WI38 (cell line): ENCODE measurements at regions not wholly inside any gene's neighbourhood (a gene's known extent, or its start where the extent isn't known, plus 50 kb on each side); places are given as distances from the start of the nearest gene placed in this dataset.

Experiments
- H3K4me3 ChIP-seq: 2 replicates; pipeline ENCODE4 v1.5.1; 2011; ENCODE audit warnings: low read depth, mild to moderate bottlenecking, control low read depth, low read length
- TF ChIP-seq, protein P1 (sequence below): IDR thresholded peaks from 2 replicates; pipeline ENCODE4 v1.5.1; 2012; ENCODE audit warnings: low read depth, mild to moderate bottlenecking, control low read depth, low read length

- TF ChIP-seq, protein P1, sequence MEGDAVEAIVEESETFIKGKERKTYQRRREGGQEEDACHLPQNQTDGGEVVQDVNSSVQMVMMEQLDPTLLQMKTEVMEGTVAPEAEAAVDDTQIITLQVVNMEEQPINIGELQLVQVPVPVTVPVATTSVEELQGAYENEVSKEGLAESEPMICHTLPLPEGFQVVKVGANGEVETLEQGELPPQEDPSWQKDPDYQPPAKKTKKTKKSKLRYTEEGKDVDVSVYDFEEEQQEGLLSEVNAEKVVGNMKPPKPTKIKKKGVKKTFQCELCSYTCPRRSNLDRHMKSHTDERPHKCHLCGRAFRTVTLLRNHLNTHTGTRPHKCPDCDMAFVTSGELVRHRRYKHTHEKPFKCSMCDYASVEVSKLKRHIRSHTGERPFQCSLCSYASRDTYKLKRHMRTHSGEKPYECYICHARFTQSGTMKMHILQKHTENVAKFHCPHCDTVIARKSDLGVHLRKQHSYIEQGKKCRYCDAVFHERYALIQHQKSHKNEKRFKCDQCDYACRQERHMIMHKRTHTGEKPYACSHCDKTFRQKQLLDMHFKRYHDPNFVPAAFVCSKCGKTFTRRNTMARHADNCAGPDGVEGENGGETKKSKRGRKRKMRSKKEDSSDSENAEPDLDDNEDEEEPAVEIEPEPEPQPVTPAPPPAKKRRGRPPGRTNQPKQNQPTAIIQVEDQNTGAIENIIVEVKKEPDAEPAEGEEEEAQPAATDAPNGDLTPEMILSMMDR: no peak
These were observed 711.0 kb downstream of the TLE4 start for GRCh38 chr9:80282766-80283165.

GRCh38 chr9:80259079-80259478 is 687.3 kb downstream of the TLE4 start:
- TF ChIP-seq, protein P1: no peak
- no peak overlapping the region for H3K4me3 ChIP-seq

More at GRCh38 chr9:80282766-80283165, 711.0 kb downstream of the TLE4 start:
- H3K4me3 ChIP-seq: no peak overlapping the region

- TF ChIP-seq, protein P1: no peak
- H3K4me3 ChIP-seq: no peak overlapping the region
These were observed 680.0 kb downstream of the TLE4 start for GRCh38 chr9:80251778-80252177.

DNA sequence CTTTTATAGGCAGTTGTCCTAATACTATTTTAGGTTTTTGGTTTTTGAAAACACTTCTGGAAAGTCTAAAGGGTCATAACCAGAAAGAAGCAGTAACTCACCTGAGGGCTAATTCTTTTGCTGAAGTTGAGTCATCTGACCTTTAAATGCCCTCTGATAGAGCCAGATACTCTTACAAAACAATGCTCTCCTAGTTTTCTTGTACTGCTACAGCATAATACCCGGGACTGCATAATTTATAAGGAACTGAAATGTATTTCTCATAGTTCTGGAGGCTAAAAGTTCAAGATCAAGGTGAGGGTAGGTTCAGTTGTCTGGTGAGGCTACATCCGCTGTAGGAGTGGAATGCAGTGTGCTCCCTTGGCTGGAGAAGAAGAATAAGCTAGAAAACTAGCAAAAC is 670.3 kb downstream of the TLE4 start:
- TF ChIP-seq, protein P1: no peak
- no peak overlapping the region for H3K4me3 ChIP-seq

DNA sequence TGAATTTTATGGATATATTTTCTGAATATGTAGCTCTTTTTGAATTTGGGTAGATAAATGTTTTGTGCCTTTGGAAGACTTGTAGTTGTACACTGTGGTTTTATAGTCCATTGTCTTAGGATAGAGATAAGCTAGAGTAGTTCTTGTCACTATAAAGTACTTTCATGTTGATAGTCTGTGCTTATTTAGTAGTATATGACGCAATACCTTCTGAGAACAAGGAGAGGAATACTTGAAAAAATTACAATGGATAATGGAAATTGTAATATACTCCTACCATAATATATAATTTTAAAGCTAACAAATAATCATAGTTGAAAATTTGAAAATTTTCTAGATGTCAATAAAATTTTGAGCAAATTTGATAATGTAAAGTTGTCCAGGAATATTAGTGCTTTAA is 664.0 kb downstream of the TLE4 start:
- no peak overlapping the region for H3K4me3 ChIP-seq
- TF ChIP-seq, protein P1: no peak

GRCh38 chr9:80233906-80234305 is 662.1 kb downstream of the TLE4 start:
- TF ChIP-seq, protein P1: no peak
- no peak overlapping the region for H3K4me3 ChIP-seq

DNA sequence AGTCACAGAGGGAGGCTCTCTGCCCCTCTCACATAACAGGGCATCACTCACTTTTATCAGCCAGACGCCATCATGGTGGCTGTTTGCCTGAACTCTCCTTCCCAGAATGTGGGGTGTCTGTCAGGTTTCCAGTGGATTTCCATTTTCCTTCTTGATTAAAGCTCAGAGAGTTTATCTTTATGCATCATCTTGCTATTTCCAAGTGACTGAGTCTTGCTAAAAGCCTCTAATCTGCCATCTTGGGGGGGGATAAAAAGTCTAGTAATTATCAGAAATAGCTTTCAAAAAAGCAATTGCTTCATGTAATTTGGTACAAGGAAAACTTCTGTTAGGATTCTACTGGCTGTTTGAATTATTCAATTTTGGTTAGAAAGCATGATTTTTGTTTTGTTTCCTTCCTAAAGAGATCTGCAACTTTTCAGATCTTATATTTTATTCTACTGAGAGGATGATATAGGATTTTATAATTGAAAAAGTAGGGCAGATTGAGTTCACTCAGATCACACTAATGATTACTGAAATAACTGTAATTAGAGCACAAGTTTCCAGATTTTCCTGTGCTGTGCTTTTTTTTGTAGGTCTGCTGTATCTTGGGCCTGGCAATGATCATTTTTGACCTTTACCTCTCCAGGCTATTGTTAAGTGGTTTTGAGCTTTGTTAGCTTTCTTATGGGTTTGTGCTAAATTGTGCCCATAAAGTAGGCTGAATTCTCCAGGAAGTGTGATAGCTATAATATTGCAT is 661.5 kb downstream of the TLE4 start:
- TF ChIP-seq, protein P1: no peak
- no peak overlapping the region for H3K4me3 ChIP-seq
